GM12865 (cell line): ENCODE measurements at regions not wholly inside any gene's neighbourhood (a gene's known extent, or its start where the extent isn't known, plus 50 kb on each side); places are given as distances from the start of the nearest gene placed in this dataset.

Experiments
- DNase-seq: peaks from one replicate; pipeline ENCODE4 v3.0.0; 2010; ENCODE audit warnings: low read depth
- H3K4me3 ChIP-seq: 2 replicates; pipeline ENCODE4 v1.5.1; 2011; ENCODE audit warnings: mild to moderate bottlenecking, low read depth, low read length, control low read depth
- TF ChIP-seq, protein P1 (sequence below): IDR thresholded peaks from 2 replicates; pipeline ENCODE4 v1.5.1; 2011; ENCODE audit warnings: low read length, control low read depth, low read depth, inconsistent platforms; ENCODE audit not compliant: insufficient read depth; ENCODE audit errors: missing control alignments

DNA sequence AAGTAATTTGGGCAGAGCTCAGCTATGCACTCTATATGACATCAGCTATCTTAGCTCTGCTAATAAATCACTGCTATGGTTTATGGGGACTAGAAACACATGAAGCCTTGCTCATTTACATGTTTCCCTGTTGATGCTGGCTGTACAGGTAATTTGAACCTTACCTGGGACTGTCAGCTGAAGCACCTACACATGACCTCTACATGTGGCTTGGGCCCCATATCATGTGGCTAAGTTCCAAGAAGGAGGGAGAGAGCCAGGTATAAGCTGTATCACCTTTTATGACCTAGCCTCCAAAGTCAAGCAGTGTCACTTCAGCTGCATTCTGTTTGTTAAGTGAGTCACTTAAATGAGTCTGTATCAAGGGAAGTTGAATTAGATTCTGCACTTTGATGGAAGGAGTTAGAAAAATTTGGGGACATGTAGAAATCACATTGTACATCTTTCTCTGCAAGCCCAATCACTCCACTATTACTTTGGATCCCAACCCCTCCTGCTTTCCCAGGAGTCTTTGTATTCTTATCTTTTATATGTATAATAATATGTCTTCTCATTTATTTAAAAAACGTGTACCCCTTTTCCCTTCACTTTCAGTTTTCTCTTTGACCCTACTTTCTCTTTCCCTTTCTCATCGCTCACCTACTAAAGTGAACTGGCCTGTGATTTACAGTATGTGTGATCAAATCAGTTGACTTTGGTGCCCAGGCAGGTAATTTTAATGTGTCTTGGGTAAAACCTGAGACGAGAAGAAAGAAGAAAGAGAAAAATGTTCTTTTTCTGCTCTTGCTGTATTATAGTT lies 53.4 kb upstream of the PRKACB start:
- DNase-seq, result peak; percentile 21
- peak overlapping the region; percentile 27 for H3K4me3 ChIP-seq
- TF ChIP-seq, protein P1, sequence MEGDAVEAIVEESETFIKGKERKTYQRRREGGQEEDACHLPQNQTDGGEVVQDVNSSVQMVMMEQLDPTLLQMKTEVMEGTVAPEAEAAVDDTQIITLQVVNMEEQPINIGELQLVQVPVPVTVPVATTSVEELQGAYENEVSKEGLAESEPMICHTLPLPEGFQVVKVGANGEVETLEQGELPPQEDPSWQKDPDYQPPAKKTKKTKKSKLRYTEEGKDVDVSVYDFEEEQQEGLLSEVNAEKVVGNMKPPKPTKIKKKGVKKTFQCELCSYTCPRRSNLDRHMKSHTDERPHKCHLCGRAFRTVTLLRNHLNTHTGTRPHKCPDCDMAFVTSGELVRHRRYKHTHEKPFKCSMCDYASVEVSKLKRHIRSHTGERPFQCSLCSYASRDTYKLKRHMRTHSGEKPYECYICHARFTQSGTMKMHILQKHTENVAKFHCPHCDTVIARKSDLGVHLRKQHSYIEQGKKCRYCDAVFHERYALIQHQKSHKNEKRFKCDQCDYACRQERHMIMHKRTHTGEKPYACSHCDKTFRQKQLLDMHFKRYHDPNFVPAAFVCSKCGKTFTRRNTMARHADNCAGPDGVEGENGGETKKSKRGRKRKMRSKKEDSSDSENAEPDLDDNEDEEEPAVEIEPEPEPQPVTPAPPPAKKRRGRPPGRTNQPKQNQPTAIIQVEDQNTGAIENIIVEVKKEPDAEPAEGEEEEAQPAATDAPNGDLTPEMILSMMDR, result no peak

DNA sequence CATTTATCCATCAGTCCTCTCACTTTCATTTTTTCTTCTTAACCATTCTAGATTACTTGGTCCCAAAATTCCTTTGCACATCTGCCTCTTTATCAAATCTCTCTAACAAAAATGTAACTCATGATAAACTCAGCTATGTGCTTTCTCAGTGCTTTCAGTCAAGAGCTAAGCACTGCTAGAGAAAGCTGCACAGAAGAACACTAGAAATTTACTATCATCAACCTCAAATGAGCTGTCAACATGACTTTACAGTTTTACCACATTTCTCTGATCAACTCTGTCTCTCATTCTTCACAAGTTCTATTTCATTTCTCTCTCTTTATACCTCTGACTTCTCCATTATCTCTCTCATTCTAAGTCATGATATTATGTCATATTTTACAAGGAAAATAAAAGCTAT lies 54.2 kb upstream of the PRKACB start:
- no peak for DNase-seq
- no peak overlapping the region for H3K4me3 ChIP-seq

DNA sequence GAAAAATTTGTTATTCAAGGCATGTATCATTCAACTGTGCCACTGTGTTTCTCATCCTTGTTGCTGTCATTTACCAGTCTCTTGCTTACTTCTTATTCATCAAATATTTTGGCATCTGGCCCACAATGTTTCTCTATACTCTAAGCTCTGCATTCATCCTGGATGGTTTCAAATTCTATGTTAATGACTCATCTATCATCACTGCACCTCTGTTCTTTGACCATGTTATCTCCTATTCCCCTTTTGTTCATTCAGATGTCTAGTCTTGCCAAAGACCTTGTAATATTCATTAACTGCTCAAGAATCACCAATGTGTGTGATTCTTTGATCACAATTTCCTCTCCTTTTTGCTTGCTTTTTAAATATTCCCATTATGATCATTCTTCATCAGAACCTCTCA lies 54.6 kb upstream of the PRKACB start:
- TF ChIP-seq, protein P1, result no peak
- no peak overlapping the region for H3K4me3 ChIP-seq
- no peak for DNase-seq

More for the DNA sequence above, 54.2 kb upstream of the PRKACB start:
- TF ChIP-seq, protein P1, result no peak

GRCh38 chr1:84086616-84087015 lies 57.5 kb upstream of the PRKACB start:
- no peak overlapping the region for H3K4me3 ChIP-seq
- DNase-seq, result no peak
- TF ChIP-seq, protein P1, result no peak

DNA sequence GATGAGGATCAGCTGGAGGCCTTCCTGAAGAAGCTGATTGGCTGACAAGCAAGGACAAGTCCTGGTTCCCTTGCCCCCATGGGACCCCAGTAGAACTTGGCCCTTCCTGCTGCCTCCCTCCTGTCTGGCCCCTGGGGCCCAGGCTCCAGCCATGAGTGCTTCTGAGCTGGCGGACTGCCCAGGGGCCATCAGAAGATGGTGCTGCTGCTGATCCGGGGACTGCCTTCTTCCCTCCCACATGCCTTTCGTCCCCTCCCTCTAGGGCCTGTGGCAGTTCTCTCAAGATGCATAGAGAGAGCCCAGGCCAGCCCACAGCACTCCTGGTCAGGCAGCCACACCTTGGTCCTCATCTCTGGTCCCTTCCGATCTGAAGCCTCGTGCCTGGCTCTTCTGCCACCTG lies 57.9 kb upstream of the PRKACB start:
- no peak for DNase-seq
- TF ChIP-seq, protein P1, result no peak
- H3K4me3 ChIP-seq, result no peak overlapping the region

DNA sequence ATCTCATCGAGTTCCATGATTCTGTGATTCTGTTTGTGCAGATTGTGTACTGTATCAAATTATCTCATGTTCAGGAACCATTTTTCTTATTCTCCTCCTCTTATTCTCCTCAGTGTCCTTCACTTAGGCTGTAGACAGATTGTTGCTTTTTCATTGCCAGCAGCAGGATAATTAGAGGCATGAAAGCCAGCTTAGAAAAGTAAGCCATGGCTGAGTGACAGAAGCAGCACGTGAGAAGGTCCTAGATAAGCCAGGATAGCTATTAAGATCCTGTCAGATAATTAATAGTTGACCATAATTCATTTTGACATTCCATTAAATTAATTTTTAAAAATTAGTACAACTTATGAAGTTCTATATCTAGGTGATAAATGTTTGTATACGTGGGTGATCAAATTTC lies 60.8 kb upstream of the PRKACB start:
- no peak for DNase-seq
- no peak overlapping the region for H3K4me3 ChIP-seq
- TF ChIP-seq, protein P1, result no peak

GRCh38 chr1:84078842-84079202 lies 65.2 kb upstream of the PRKACB start:
- no peak for DNase-seq
- H3K4me3 ChIP-seq, result peak overlapping the region; percentile 77
- TF ChIP-seq, protein P1, result no peak
